Islet of Langerhans (tissue), 1 donor: ENCODE measurements at regions not wholly inside any gene's neighbourhood (a gene's known extent, or its start where the extent isn't known, plus 50 kb on each side); places are given as distances from the start of the nearest gene placed in this dataset.

ENCODE experiments used
- FAIRE-seq: peaks from one replicate; lab custom pipeline; 2011; peaks lifted over from hg19 to GRCh38; lab: Jason Lieb, UNC

- FAIRE-seq: no peak
These were observed 86.1 kb upstream of the CD83 start for GRCh38 chr6:14031516-14031915.

GRCh38 chr6:14035071-14035847 lies 82.3 kb upstream of the CD83 start:
- no peak for FAIRE-seq

GRCh38 chr6:14035874-14036273 lies 81.7 kb upstream of the CD83 start:
- no peak for FAIRE-seq

GRCh38 chr6:14036911-14037310 lies 80.7 kb upstream of the CD83 start:
- FAIRE-seq: no peak

- FAIRE-seq: no peak
These were observed 79.9 kb upstream of the CD83 start for GRCh38 chr6:14037402-14038277.

GRCh38 chr6:14038467-14039437 lies 78.8 kb upstream of the CD83 start:
- no peak for FAIRE-seq

- FAIRE-seq: no peak
These were observed 77.5 kb upstream of the CD83 start for GRCh38 chr6:14040042-14040441.

GRCh38 chr6:14046476-14047068 lies 71.0 kb upstream of the CD83 start:
- no peak for FAIRE-seq

- FAIRE-seq: no peak
These were observed 70.3 kb upstream of the CD83 start for GRCh38 chr6:14047151-14047740.

GRCh38 chr6:14048837-14049236 lies 68.7 kb upstream of the CD83 start:
- FAIRE-seq: no peak

- FAIRE-seq: no peak
These were observed 66.2 kb upstream of the CD83 start for GRCh38 chr6:14051355-14051754.

- FAIRE-seq: no peak
These were observed 63.8 kb upstream of the CD83 start for GRCh38 chr6:14053811-14054210.

GRCh38 chr6:14055541-14055940 lies 62.0 kb upstream of the CD83 start:
- FAIRE-seq: no peak

GRCh38 chr6:14058029-14058695 lies 59.4 kb upstream of the CD83 start:
- FAIRE-seq: no peak

- FAIRE-seq: no peak
These were observed 58.8 kb upstream of the CD83 start for GRCh38 chr6:14058735-14059134.

- no peak for FAIRE-seq
These were observed 57.7 kb upstream of the CD83 start for GRCh38 chr6:14059791-14060436.

- no peak for FAIRE-seq
These were observed 56.6 kb upstream of the CD83 start for GRCh38 chr6:14060971-14061370.

- no peak for FAIRE-seq
These were observed 55.9 kb upstream of the CD83 start for GRCh38 chr6:14061643-14062042.

- no peak for FAIRE-seq
These were observed 55.1 kb upstream of the CD83 start for GRCh38 chr6:14062345-14063029.

- no peak for FAIRE-seq
These were observed 53.8 kb upstream of the CD83 start for GRCh38 chr6:14063756-14064155.
